H1 (cell line): ENCODE measurements at regions not wholly inside any gene's neighbourhood (a gene's known extent, or its start where the extent isn't known, plus 50 kb on each side); places are given as distances from the start of the nearest gene placed in this dataset.

Source experiments
- SIRT6 ChIP-seq: IDR thresholded peaks from one replicate; pipeline ENCODE4 v1.7.1; 2012; ENCODE audit warnings: low read length, inconsistent platforms
- TF ChIP-seq, protein P1 (sequence below): IDR thresholded peaks from 2 replicates; pipeline ENCODE4 v1.6.1; 2012; ENCODE audit warnings: low read length, inconsistent platforms

DNA sequence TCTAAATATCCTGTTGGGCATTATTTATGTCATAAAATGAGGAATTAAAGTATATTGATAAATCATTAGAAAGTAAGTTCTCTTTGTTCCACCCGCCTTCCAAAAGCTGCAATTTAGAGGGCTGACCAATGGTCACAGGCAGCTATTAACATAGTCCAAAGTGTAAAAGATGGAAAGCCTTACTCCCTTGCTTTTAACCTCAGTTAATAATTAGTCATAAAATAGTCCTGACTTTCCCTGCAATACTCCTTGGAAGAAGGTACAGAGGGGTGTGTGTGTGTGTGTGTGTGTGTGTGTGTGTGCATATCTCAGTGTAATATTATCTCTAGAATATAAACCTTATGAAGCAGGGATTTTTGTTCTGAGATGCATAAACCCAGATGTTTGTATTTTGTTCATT is 275.4 kb downstream of the FAT4 start (continued):
- TF ChIP-seq SIRT6: no peak
- TF ChIP-seq, protein P1, sequence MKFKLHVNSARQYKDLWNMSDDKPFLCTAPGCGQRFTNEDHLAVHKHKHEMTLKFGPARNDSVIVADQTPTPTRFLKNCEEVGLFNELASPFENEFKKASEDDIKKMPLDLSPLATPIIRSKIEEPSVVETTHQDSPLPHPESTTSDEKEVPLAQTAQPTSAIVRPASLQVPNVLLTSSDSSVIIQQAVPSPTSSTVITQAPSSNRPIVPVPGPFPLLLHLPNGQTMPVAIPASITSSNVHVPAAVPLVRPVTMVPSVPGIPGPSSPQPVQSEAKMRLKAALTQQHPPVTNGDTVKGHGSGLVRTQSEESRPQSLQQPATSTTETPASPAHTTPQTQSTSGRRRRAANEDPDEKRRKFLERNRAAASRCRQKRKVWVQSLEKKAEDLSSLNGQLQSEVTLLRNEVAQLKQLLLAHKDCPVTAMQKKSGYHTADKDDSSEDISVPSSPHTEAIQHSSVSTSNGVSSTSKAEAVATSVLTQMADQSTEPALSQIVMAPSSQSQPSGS: no peak
